IPS DF 4.7 (cell line): ENCODE measurements at regions not wholly inside any gene's neighbourhood (a gene's known extent, or its start where the extent isn't known, plus 50 kb on each side); places are given as distances from the start of the nearest gene placed in this dataset.
"Not testable (repeated sequence)": the region's sequence is repeated elsewhere in the genome, so short reads cannot be mapped to it uniquely, and the experiment has no call there.

Experiments used
- DNase-seq: peaks from one replicate; pipeline ENCODE4 v3.0.0-alpha.2; 2013; ENCODE audit warnings: low spot score; ENCODE audit errors: extremely low read depth

- no peak for DNase-seq
Measured at GRCh38 chr4:128454881-128455280, 167.3 kb upstream of the PGRMC2 start.

GRCh38 chr4:128454281-128454871 lies 166.8 kb upstream of the PGRMC2 start:
- peak; percentile 66 for DNase-seq

GRCh38 chr4:128452415-128452814 lies 164.8 kb upstream of the PGRMC2 start:
- DNase-seq: no peak

GRCh38 chr4:128451270-128451905 lies 163.8 kb upstream of the PGRMC2 start:
- no peak for DNase-seq

- DNase-seq: no peak
Measured at GRCh38 chr4:128450326-128451120, 162.9 kb upstream of the PGRMC2 start.

GRCh38 chr4:128449251-128449650 lies 161.6 kb upstream of the PGRMC2 start:
- DNase-seq: no peak

- no peak for DNase-seq
Measured at GRCh38 chr4:128444544-128445302, 157.1 kb upstream of the PGRMC2 start.

- DNase-seq: no peak
Measured at GRCh38 chr4:128440923-128441322, 153.3 kb upstream of the PGRMC2 start.

GRCh38 chr4:128437023-128437422 lies 149.4 kb upstream of the PGRMC2 start:
- DNase-seq: not testable (repeated sequence)

GRCh38 chr4:128429023-128429613 lies 141.5 kb upstream of the PGRMC2 start:
- not testable (repeated sequence) for DNase-seq

GRCh38 chr4:128428397-128428796 lies 140.8 kb upstream of the PGRMC2 start:
- no peak for DNase-seq

GRCh38 chr4:128427832-128428366 lies 140.3 kb upstream of the PGRMC2 start:
- DNase-seq: no peak

- DNase-seq: no peak
Measured at GRCh38 chr4:128424527-128425497, 137.2 kb upstream of the PGRMC2 start.

GRCh38 chr4:128422296-128422695 lies 134.7 kb upstream of the PGRMC2 start:
- DNase-seq: not testable (repeated sequence)

- no peak for DNase-seq
Measured at GRCh38 chr4:128416921-128417320, 129.3 kb upstream of the PGRMC2 start.

- no peak for DNase-seq
Measured at GRCh38 chr4:128410037-128410436, 122.4 kb upstream of the PGRMC2 start.

- no peak for DNase-seq
Measured at GRCh38 chr4:128403586-128403985, 116.0 kb upstream of the PGRMC2 start.

- no peak for DNase-seq
Measured at GRCh38 chr4:128394778-128395177, 107.2 kb upstream of the PGRMC2 start.

- no peak for DNase-seq
Measured at GRCh38 chr4:128393101-128393704, 105.6 kb upstream of the PGRMC2 start.
